ENCODE measurements at regions not wholly inside any gene's neighbourhood (a gene's known extent, or its start where the extent isn't known, plus 50 kb on each side); places are given as distances from the start of the nearest gene placed in this dataset.

DNA sequence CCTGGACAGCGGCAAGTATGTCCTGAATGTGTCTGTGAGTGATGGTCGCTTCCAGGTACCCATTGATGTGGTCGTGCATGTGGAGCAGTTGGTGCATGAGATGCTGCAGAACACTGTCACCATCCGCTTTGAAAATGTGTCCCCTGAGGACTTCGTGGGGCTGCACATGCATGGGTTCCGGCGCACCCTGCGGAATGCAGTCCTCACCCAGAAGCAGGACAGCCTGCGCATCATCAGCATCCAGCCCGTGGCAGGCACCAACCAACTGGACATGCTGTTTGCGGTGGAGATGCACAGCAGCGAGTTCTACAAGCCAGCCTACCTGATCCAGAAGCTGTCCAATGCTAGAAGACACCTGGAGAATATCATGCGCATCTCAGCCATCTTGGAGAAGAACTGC lies 125.3 kb upstream of the MTNR1B start:
- TF ChIP-seq, protein P1, sequence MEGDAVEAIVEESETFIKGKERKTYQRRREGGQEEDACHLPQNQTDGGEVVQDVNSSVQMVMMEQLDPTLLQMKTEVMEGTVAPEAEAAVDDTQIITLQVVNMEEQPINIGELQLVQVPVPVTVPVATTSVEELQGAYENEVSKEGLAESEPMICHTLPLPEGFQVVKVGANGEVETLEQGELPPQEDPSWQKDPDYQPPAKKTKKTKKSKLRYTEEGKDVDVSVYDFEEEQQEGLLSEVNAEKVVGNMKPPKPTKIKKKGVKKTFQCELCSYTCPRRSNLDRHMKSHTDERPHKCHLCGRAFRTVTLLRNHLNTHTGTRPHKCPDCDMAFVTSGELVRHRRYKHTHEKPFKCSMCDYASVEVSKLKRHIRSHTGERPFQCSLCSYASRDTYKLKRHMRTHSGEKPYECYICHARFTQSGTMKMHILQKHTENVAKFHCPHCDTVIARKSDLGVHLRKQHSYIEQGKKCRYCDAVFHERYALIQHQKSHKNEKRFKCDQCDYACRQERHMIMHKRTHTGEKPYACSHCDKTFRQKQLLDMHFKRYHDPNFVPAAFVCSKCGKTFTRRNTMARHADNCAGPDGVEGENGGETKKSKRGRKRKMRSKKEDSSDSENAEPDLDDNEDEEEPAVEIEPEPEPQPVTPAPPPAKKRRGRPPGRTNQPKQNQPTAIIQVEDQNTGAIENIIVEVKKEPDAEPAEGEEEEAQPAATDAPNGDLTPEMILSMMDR (conservative IDR thresholded peaks at IDR 0.05; ENCODE audit: low read depth, low read length), result no peak
- TF ChIP-seq EZH2 (IDR thresholded peaks at IDR 0.05; ENCODE audit: low read length, unreplicated experiment) (no peak), EZH2phosphoT487 (IDR thresholded peaks at IDR 0.05; ENCODE audit: borderline replicate concordance, low read length) (no peak)
